Activated CD4-positive, CD25-positive, alpha-beta regulatory T cell treated with anti-CD3 and anti-CD28 coated beads, Interleukin-2, amount 50 U/mL, for 72 hours (primary cell): ENCODE measurements at regions not wholly inside any gene's neighbourhood (a gene's known extent, or its start where the extent isn't known, plus 50 kb on each side); places are given as distances from the start of the nearest gene placed in this dataset.
A peak's percentile ranks its signal among the peaks of the same experiment; 100 is the strongest.

Source experiments
- DNase-seq: peaks from one replicate; pipeline ENCODE4 v3.0.0; 2021

DNA sequence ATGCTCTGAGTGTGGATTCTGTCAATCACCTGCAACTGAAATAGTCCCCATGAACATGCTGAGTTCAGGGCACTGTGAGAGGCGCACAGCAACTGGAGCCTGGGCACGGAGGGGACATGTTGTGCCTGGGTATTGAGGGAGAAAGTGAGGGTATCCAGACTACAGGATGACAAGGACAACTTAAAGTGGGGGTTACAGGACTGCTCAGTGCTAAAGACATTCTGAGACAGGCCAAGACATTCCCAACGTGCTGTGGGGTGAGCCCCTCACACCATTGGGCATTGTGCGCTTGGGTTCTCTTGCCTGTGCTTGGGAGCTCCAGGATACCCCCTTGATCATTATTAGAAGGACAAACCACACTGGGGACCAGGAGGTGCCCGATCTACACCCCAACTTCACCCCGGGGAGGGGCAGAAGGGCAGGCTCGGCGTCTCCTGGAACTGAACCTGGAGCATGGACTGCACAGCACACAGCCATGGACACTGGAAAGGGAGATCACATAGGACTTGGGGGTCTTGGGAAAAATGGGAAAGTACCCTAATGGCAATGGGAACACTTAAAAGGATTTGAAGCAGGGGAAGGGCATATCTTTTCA is 72.5 kb upstream of the HDAC4 start:
- no peak for DNase-seq

GRCh38 chr2:239472235-239472775 is 71.5 kb upstream of the HDAC4 start:
- DNase-seq, result peak; percentile 3

GRCh38 chr2:239471011-239471792 is 70.4 kb upstream of the HDAC4 start:
- DNase-seq, result no peak

GRCh38 chr2:239470151-239470900 is 69.5 kb upstream of the HDAC4 start:
- no peak for DNase-seq

DNA sequence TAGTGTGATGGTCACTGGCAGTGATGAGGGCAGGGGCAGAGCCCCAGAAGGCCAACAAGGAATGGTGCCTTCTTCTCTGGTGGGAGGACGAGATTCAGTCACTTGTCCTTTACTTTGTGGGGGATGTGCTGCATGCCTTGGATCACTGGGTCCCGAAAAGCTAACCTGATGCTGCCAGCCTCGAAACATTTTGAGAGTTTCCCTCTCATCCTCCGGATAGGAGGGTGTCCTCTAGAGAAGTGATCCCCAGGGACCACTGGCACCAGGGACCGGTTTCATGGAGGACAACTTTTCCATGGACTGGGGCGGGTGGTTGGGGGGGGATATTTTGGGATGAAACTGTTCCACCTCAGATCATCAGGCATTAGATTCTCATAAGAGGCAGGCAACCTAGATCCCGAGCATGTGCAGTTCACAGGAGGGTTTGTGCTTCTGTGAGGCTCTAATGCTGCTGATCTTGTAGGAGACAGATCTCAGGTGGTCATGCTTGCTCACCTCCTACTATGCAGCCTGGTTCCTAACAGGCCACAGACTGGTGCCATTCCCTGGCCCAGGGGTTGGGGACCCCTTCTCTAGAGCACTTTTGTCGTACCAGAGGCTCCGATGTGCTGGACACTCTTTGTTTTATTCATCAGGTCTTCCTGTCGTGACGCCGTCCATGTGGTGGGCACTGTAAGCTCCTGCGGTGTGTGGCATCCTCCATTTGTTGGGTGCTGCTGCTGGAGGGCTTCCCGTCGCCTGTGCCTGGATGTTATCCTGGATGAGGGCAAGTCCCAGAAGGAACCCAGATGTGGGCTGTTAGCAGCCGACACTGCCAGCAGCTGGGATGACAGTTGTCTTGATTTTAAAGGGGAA is 68.5 kb upstream of the HDAC4 start:
- DNase-seq, result no peak

GRCh38 chr2:239468491-239469105 is 67.8 kb upstream of the HDAC4 start:
- no peak for DNase-seq

DNA sequence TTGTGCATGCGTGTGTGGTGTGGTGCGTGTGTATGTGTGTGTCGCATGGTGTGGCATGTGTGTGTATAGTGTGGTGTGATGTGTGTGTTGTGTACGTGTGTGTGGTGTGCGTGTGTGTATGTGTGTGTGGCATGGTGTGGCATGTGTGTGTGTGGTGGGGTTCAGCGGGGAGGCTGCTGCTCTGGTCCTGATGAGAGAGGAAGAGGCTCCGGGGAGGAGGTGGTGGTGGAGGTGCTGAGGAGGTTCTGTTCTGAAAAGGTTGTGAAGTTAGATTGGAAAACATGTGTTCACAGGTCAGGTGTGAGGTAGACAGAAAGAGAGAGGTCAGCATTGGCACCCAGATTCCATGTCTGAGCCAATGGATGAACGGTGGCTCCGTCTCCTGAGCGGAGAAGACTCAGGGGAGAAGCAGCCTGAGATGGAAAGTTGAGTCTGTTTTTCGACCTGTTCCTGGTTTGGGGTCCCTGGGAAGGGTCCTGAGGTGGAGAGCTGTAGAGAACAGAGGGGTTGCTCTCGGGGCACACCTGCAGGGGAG is 67.2 kb upstream of the HDAC4 start:
- DNase-seq, result no peak

DNA sequence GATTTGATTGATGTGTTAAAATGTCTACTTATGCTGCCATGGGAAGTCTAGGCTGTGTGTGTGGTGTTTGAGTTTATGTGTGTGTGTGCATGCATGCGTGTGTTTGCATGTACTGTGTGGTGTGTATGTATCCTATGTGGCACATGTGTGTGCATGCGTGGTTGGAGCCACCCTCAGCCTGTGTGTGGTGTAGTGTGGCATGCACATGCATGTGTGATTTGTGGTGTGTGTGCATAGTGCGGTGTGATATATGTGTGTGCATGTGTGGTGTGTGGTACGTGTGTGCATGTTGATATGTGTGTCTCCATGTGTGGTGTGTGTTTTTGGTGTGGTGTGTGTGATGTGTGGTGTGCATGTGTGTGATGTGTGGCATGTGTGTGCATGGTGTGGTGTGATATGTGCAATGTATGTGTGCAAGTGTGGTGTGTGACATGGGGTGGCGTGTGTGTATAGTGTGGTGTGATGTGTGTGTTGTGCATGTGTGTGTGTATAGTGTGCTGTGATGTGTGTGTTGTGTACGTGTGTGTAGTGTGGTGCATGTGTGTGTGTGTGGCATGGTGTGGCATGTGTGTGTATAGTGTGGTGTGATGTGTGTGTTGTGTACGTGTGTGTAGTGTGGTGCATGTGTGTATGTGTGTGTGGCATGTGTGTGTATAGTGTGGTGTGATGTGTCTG is 66.6 kb upstream of the HDAC4 start:
- DNase-seq, result peak; percentile 8

- DNase-seq, result peak; percentile 16
Measured at GRCh38 chr2:239466755-239467271, 66.0 kb upstream of the HDAC4 start.

- DNase-seq, result peak; percentile 18
Measured at GRCh38 chr2:239466061-239466754, 65.4 kb upstream of the HDAC4 start.

GRCh38 chr2:239465017-239466001 is 64.5 kb upstream of the HDAC4 start:
- DNase-seq, result peak; percentile 26

DNA sequence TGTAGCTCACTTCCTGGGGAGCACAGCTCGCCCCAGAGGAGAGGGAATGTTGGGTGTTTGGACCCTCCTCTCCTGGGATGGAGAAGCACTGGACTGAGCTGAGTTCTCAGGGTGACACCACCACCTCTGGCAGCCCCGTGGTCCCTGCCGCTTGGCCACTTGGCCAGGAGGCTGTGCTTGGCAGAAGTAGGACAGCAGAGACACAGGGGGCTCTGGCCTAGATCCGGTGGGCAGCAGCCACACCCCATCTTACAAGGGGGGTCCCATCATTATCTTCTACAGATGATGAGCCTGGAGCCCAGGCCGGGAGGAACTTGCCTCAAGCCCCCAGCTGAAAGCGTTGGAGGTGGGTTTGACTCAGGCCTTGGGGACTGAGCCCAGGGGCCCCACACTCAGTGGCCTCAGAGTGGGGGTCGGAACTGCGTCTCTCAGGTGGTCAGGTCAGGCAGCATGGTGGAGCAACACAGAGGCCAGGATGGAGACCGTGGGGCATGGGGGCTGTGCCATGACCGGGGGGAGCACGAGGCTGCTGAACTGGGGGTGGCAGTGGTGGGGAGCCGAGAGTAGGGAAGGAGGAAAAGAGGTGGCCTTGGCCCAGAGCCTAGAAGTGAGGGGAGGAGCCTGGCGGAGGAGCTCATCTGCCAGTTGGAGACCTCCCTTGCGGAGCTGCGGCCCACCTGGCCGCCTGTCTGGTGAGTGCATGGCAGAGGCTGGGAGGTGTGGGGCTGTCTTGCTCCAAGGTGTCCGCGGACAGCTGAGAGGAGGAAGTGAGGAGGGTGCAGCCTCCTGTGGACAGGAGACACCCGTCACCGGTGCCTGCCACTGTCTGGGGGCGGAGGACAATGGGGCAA is 63.6 kb upstream of the HDAC4 start:
- DNase-seq, result peak; percentile 19

GRCh38 chr2:239463541-239464165 is 62.8 kb upstream of the HDAC4 start:
- peak; percentile 21 for DNase-seq

DNA sequence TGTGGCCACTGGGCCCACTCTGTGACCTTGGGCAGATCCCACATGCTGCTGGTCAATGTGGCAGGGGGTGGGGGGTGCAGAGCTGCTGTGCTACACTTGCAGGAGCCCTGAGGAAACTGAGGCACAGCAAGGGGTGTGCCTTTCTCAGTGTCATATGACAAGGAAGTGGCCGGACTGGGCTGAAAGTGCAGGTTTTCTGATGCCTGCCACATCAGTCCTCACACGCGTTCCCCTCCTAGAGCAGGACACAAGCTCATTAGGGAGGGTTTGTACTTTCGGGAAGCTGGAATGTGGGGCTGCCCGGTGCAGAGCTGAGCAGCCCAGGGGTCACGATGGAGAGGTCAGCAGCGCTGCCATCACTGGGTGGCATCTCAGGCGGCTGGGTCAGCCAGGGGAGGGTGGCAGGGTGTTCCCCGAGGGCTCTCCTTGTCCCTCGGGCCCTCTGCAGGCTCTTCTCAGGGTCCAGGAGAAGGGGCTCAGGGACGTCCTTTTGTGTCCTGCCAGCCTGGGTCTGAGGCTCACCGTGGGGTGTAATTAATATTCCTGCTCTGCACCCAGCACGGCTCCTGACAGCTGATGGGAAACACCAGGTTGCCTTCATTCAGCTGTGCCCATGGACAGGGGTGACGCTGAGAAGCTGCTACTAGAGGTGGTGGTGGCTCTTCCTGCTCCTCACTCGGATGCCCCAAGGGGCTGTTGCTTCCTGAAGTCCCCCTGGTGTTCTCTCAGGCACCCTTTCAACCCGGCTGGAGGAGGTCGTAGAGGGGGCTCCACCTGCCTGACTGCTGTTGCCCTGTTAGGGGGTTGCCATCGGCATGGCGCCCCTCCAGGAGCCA is 62.1 kb upstream of the HDAC4 start:
- peak; percentile 25 for DNase-seq

- DNase-seq, result no peak
Measured at GRCh38 chr2:239462191-239462515, 61.3 kb upstream of the HDAC4 start.

DNA sequence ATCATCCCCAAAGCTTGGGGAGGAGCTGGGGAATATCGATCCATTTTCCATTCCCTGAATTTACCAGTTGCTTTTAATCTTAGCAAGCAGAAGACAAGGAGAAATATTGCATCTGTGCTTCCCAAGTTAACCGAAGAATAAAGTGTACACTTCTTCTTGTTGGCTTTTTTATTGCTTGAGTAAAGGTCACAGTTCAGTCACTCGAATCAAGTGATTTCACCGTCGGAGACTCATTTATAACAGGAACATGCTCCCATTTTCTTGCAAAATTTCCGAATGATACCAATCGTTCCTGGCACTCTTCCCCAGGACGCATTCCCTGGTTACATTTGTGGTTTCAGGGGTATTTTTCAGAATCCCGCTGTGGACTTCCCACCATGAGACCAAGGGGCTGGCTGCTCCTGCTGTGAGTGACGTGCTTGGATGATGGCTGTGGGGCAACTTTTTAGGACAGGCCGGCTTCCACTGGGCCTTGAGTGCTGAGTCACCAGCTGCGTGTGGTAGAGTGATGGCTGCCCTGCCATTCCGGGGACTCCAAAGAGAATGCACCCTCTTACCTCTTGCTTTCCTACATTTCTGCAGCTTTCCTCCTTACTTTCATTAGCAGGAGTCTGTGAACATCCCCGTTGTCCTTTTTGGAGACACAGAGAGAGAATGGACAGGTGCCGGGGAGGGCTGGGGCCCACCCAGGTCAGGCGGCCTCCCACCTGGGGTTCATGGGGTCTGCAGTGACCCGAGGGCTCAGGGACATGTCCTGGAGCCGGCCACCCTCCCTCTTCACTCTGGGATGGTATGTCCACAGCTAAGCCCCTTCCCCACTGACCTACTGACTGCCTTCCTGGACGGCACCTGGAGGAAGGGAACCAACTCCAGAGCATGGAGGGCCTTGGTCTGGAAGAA is 60.7 kb upstream of the HDAC4 start:
- DNase-seq, result no peak
